ENCODE measurements at regions not wholly inside any gene's neighbourhood (a gene's known extent, or its start where the extent isn't known, plus 50 kb on each side); places are given as distances from the start of the nearest gene placed in this dataset.

DNA sequence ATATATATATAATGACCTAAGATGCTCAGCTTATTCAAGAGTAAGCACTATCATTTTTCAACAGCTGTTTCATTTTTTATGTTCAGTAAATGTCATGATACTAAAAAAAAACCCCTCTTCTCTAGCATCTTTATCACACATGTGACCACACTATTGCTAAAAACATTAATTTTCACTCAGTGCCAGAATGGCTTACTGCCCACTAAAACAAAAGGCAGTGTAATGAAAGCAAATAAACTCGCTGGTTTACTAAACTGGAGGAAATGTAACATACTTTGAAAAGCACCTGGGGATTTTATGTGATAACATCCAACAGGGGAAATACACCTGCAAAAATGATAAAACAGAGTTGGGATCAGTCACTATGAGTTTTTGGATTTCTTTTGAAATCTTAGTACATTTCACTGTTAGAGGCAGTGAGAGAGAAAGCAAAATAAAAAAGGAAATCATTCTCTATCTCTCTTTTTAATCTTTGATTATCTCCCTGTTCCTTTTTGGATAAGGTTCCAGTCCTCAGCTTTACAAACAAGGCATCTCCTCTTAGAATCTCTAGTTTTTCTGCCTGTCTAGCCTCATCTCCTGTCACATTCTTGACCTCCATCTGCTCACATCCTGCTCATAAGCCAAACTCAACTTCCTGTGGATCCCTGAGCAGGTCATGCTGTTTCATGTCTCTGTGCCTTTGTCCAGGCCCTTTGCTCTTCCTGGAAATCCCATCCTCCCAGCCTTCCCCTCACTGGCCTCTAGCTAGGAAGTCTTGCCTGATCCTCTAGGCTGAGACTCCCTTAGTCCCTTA is 338.0 kb downstream of the MAN2A1 start:
- H3K4me3 ChIP-seq, result no peak overlapping the region
- H3K27me3 ChIP-seq (replicated peaks; ENCODE audit: insufficient read depth), result no peaks in the 10 kb centered on the region
- no peak for DNase-seq (ENCODE audit: low spot score)
- H3K9me3 ChIP-seq, result no peaks in the 10 kb centered on the region
- H3K27ac ChIP-seq, result no peak overlapping the region
- H3K36me3 ChIP-seq, result no peaks in the 10 kb centered on the region
- intact Hi-C loops (cut with DNase I), result no loop called here
- TF ChIP-seq POLR2AphosphoS5 (IDR thresholded peaks at IDR 0.05), result no peak
- TF ChIP-seq, protein P1, sequence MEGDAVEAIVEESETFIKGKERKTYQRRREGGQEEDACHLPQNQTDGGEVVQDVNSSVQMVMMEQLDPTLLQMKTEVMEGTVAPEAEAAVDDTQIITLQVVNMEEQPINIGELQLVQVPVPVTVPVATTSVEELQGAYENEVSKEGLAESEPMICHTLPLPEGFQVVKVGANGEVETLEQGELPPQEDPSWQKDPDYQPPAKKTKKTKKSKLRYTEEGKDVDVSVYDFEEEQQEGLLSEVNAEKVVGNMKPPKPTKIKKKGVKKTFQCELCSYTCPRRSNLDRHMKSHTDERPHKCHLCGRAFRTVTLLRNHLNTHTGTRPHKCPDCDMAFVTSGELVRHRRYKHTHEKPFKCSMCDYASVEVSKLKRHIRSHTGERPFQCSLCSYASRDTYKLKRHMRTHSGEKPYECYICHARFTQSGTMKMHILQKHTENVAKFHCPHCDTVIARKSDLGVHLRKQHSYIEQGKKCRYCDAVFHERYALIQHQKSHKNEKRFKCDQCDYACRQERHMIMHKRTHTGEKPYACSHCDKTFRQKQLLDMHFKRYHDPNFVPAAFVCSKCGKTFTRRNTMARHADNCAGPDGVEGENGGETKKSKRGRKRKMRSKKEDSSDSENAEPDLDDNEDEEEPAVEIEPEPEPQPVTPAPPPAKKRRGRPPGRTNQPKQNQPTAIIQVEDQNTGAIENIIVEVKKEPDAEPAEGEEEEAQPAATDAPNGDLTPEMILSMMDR (IDR thresholded peaks at IDR 0.05), result no peak
- no peak for TF ChIP-seq POLR2A (IDR thresholded peaks at IDR 0.05)
- no peaks in the 10 kb centered on the region for H3K4me1 ChIP-seq (replicated peaks)
- 15% methylated on average over 1 of the region's 1 CpG for WGBS

DNA sequence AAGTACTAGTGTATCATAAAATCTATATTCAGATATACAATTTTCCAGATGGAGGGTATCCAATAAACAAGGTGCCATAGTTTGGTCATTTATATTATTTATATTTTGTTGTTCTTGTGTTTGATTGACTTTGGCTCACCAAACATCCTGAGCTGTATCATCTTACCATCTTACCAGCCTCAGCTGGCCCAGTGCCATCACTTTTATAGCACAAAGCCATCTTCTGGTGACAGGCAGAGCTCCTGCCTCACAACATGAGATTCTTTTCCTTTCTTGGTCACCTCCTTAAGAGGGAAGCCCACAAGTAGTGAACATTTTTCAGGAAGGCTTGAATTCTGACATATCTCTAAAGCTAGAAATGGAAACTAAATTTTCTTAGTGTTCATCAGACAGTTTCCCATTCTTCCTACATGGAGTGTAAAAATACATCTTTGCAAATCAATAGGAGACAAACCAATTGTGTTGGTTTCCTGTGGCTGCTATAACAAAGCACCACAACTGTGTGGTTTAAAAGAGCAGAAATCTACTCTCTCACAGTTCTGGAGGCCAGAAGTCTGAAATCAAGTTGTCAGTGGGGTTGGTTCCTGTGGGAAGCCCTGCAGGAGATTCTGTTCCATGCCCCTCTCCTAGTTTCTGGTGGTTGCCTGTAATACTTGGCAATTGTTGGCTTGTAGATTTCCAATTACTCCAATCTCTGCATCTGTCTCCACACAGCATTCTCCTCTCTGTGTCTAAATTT is 341.8 kb downstream of the MAN2A1 start:
- TF ChIP-seq POLR2AphosphoS5 (IDR thresholded peaks at IDR 0.05) (no peak), POLR2A (IDR thresholded peaks at IDR 0.05) (no peak)
- TF ChIP-seq, protein P1 (IDR thresholded peaks at IDR 0.05), result no peak
- Histone ChIP-seq H3K4me1 (replicated peaks) (no peaks in the 10 kb centered on the region), H3K36me3 (no peaks in the 10 kb centered on the region), H3K4me3 (no peak overlapping the region), H3K27ac (no peak overlapping the region), H3K27me3 (replicated peaks; ENCODE audit: insufficient read depth) (no peaks in the 10 kb centered on the region), H3K9me3 (no peaks in the 10 kb centered on the region)
- DNase-seq (ENCODE audit: low spot score), result peak; percentile 6
- intact Hi-C loops (cut with DNase I), result no loop called here

DNA sequence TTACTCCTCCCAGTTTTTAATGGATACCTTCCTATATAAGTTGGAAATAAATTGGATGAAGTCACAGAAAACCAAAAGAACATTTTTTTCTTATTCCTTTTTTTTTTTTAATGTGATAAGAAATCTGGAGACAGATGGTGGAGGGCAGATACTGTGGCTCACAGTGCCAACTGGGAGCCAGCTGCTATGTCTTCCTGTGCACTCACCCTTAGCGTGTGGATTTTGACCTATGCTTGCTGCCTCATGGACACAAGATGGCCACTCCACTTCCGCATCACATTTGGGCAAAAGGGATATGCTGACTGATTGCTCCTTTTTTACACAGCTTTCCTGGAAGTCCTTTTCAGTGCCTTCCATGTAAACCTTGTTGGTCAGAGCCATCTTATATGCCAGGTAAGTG is 342.6 kb downstream of the MAN2A1 start:
- H3K4me1 ChIP-seq (replicated peaks), result no peaks in the 10 kb centered on the region
- no peak overlapping the region for H3K4me3 ChIP-seq
- no peaks in the 10 kb centered on the region for H3K27me3 ChIP-seq (replicated peaks; ENCODE audit: insufficient read depth)
- no peak for DNase-seq (ENCODE audit: low spot score)
- H3K27ac ChIP-seq, result no peak overlapping the region
- intact Hi-C loops (cut with DNase I), result no loop called here
- no peaks in the 10 kb centered on the region for H3K36me3 ChIP-seq
- no peaks in the 10 kb centered on the region for H3K9me3 ChIP-seq
- WGBS, result 95% methylated on average over 2 of the region's 2 CpGs
- no peak for TF ChIP-seq POLR2AphosphoS5 (IDR thresholded peaks at IDR 0.05)

DNA sequence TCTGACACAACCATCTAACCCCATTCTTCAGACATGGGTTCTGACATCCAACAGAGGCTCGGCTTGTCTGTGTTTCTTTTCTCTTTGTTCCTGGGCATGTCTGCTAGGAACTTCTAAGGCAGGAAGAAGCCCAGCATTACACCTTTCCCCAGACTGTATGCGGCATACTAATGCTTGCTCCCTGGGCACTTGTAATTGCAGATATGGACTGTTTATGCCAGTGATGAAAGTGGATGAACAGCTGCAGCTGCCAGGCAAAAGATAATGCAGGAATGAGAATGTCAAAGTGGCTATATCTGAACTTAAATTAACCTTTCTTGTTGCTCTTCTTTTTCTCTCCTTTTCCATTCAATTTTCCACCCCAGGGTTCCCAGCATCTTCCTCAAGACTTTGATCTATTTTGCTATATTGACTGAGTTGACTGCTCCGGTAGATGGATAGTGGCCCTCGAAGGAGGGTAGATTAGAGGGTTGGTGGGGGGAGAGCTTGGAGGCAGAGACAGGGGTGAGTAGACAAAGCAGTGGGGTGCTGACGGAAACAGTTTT is 344.4 kb downstream of the MAN2A1 start:
- Histone ChIP-seq H3K36me3 (no peaks in the 10 kb centered on the region), H3K4me1 (replicated peaks) (no peaks in the 10 kb centered on the region), H3K9me3 (no peaks in the 10 kb centered on the region), H3K4me3 (no peak overlapping the region), H3K27me3 (replicated peaks; ENCODE audit: insufficient read depth) (no peaks in the 10 kb centered on the region), H3K27ac (no peak overlapping the region)
- DNase-seq (ENCODE audit: low spot score), result no peak
- 88% methylated on average over 5 of the region's 5 CpGs for WGBS
- TF ChIP-seq POLR2A (IDR thresholded peaks at IDR 0.05) (no peak), POLR2AphosphoS5 (IDR thresholded peaks at IDR 0.05) (no peak)
- TF ChIP-seq, protein P1 (IDR thresholded peaks at IDR 0.05), result no peak
- intact Hi-C loops (cut with DNase I), result no loop called here

DNA sequence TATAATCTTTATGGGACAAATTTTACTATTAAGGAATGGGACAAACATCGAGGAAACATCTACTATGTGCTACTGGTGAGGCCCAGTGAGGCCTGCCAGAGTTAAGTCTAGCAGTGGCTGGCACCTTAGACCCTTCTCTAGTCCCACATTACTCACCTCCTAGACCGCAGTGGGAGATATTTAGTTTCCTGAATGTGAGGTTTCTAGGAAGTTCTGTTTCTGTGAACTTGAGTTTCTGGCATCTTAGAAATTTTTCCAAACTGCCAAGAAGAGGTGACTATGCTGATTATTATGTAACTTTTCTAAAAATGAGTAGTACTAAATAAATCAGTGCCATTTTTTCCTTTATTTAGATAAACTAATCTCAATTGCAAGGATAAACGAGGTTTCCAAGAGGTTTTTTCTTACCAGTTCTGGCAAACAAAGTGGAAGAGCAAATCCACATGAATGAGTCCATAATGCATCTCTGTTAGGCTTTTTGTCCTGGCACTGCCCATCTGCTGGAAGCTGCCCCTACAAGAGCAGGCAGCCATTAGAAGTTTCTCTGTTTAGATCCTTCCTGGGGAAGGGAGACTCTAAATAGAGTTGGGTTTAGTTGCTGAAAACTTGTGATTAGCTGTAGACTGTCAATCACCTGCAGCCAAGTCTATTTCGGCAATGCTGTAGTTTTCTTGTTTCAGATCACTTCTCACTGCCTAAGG is 348.7 kb downstream of the MAN2A1 start:
- Histone ChIP-seq H3K36me3 (no peaks in the 10 kb centered on the region), H3K4me1 (replicated peaks) (no peaks in the 10 kb centered on the region), H3K27ac (no peak overlapping the region), H3K9me3 (no peaks in the 10 kb centered on the region), H3K27me3 (replicated peaks; ENCODE audit: insufficient read depth) (no peaks in the 10 kb centered on the region), H3K4me3 (no peak overlapping the region)
- intact Hi-C loops (cut with DNase I), result no loop called here
- 70% methylated on average over 4 of the region's 4 CpGs for WGBS
- DNase-seq (ENCODE audit: low spot score), result no peak
- TF ChIP-seq, protein P1 (IDR thresholded peaks at IDR 0.05), result no peak
- TF ChIP-seq POLR2AphosphoS5 (IDR thresholded peaks at IDR 0.05), result no peak
- TF ChIP-seq POLR2A (IDR thresholded peaks at IDR 0.05), result no peak
